Heart left ventricle (tissue), 13 donors: ENCODE measurements at regions not wholly inside any gene's neighbourhood (a gene's known extent, or its start where the extent isn't known, plus 50 kb on each side); places are given as distances from the start of the nearest gene placed in this dataset.

Experiments used
- POLR2A ChIP-seq, 2 donors: fragments of 450-650 bp; IDR thresholded peaks; one replicate each; pipeline ENCODE4 v1.6.1; 2017; ENCODE audit warnings: antibody characterized with exemption in 2 of 2, mild to moderate bottlenecking in 2 of 2, moderate library complexity in 2 of 2
- TF ChIP-seq, protein P1 (sequence below), 12 donors: fragments of 200-600 bp; sonication (generic) in 4 of 12; IDR thresholded peaks; one replicate each; pipeline versions ENCODE4 v1.5.0 to v1.8.0; 2018 to 2022; ENCODE audit warnings: antibody characterized with exemption in 12 of 12, mild to moderate bottlenecking in 5 of 12
- donor health status: ischemic (EF 13 %, LVEDD 7.1; RV severe dilation, severe dysfunction).
- donor health status: DM: no; HTN: yes; CAD: no.
- donor health status: DM: no; HTN: no; CAD: no.
- donor health status: ischemic (EF 25% LVEDD 6.9; RV normal size, moderate dysfunction).
- donor health status: ischemic (EF 25% LVEDD 5.7; RV mildly dilated, moderate dysfunction).
- donor health status: ischemic (EF 35%, LVEDD 5.7; RV mildly dilated, moderate dysfunction).
- donor health status: nonischemic (EF 11% LVEDD 7.7; RV severe dilation, severe dysfunction).
- donor health status: DM: yes; HTN: yes; CAD: no.
- donor health status: PGD.
- donor health status: ischemic (EF 29% LVEDD 5.4; RV normal size, mild dysfunction).
- donor health status: nonischemic (EF 23%, LVEDD 6.1; RV moderate dilation, normal function).

DNA sequence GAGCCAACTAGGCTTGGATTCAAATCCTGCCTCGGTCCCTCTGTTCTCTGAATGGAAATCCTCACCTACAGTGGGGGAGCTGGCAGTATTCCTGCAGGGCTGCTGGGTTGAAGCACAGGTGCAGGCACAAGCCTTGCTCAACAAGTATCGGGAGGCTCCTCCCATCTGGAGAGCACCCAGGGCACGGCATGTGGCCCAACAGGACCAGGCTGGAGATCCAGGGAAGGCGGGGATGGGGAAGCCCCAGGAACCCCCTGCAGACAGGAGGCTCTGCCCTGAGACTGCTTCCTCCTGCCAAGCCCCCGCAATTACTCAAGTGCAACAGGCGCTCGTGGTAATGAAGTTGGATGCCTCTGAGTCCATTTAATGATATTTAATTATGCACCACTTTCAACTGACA lies 128.0 kb upstream of the VSTM2B start:
- TF ChIP-seq POLR2A (IDR thresholded peaks at IDR 0.05): no peak
- TF ChIP-seq, protein P1, sequence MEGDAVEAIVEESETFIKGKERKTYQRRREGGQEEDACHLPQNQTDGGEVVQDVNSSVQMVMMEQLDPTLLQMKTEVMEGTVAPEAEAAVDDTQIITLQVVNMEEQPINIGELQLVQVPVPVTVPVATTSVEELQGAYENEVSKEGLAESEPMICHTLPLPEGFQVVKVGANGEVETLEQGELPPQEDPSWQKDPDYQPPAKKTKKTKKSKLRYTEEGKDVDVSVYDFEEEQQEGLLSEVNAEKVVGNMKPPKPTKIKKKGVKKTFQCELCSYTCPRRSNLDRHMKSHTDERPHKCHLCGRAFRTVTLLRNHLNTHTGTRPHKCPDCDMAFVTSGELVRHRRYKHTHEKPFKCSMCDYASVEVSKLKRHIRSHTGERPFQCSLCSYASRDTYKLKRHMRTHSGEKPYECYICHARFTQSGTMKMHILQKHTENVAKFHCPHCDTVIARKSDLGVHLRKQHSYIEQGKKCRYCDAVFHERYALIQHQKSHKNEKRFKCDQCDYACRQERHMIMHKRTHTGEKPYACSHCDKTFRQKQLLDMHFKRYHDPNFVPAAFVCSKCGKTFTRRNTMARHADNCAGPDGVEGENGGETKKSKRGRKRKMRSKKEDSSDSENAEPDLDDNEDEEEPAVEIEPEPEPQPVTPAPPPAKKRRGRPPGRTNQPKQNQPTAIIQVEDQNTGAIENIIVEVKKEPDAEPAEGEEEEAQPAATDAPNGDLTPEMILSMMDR (IDR thresholded peaks at IDR 0.05): no peak
